HK-2 (cell line): ENCODE measurements at regions not wholly inside any gene's neighbourhood (a gene's known extent, or its start where the extent isn't known, plus 50 kb on each side); places are given as distances from the start of the nearest gene placed in this dataset.

Source experiments
- DNase-seq: peaks from one replicate; pipeline ENCODE4 v3.0.0-alpha.2; 2018; ENCODE audit not compliant: unreplicated experiment

DNA sequence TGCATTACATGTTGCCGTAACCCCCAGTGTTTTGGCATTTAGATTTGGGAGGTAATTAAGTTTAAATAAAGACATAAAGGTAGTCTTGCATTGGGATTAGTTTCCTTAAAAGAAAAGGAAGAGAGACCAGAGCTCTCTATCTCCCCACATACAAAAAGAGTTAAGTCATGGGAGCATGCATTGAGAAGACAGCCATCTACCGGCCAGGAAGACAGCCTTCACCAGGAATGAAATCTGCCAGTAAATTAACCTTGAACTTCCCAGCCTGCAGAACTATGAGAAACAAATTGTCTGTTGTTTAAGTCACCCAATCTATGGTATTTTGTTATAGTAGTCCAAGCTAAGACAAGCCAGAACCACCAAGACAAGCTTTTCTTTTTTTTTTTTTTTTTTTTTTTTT lies 567.0 kb upstream of the CDH18 start:
- DNase-seq: no peak

DNA sequence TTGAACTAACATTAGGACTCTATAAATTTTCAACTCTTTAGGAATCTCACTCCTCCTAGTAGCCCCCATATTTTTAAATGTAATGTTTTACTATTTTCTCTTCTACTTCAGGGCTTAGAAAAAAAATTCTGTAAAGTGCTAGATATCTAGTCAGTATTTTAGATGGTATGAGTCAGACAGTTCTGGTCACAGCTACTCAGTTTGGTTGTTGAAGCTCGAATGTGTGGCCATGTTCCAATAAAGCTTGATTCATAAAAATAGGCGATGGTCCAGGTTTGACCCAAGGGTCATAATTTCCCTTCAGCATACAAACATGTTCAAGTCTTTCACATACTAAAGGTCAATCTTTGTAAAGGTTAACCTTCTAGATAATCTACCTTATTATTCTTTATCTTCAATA lies 566.0 kb upstream of the CDH18 start:
- no peak for DNase-seq

DNA sequence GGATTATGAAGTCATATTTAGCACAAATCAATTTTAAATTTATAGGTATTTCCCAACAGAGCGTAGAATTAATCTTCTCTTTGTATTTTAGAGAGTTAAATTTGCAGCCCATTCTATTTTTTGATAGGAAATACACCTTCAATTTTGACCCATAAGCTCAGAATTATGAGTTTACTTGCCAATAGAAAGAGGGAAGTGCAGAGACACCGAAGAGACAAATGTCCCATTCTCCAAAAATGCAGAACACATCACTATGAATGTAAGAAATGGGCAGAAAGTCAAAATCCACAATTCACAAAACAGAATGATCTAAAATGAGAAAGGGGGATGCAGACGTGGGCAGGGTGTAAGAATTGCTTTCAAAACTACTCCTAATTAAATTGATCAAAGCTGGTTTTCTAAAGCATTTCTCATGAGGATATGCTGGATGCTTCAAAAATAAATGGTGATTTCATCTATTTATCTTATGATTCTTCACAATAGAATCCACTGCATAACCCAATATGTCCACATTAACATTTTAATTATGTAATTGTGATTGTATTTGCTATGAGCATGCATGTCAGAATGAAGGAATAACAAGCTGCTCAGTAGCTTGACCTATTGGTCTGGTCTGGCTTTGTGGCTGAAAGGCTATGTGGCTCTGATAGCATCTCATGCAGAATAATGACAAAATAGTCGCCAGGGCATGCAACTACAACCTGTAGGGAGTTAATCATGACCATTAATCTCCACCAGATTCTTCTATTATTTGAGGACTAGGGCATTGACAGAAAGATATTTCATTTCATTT lies 550.1 kb upstream of the CDH18 start:
- no peak for DNase-seq

GRCh38 chr5:20536813-20537212 lies 548.8 kb upstream of the CDH18 start:
- no peak for DNase-seq

GRCh38 chr5:20536341-20536740 lies 548.3 kb upstream of the CDH18 start:
- no peak for DNase-seq

- no peak for DNase-seq
Measured at GRCh38 chr5:20528471-20528870, 540.5 kb upstream of the CDH18 start.

DNA sequence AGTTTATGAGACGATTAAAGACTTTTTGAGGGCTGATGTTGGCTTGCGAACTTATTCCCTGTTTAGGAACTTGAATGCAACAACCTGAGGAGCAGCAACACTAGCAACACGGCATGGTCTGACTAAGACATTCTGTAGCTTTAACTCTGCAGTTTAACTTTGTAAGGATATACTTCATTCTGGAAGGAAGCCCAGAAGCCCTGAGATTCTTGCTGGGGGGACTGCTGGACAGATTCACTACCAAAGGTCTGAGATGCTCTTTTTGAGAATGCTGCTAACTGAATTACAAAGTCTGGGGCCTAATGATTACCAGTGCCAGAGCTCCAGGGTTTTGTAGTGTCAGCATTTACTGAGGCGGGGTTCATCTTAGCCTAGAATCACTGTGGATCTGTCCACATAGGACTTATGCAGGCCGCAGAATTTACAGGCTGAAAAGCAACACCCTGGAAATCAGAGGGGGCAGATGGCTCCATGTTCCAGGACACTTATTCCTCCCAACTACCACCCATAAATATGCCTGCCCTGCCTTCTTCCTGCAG lies 537.1 kb upstream of the CDH18 start:
- no peak for DNase-seq

- DNase-seq: no peak
Measured at GRCh38 chr5:20522905-20523482, 535.0 kb upstream of the CDH18 start.

GRCh38 chr5:20515606-20516005 lies 527.6 kb upstream of the CDH18 start:
- DNase-seq: no peak

DNA sequence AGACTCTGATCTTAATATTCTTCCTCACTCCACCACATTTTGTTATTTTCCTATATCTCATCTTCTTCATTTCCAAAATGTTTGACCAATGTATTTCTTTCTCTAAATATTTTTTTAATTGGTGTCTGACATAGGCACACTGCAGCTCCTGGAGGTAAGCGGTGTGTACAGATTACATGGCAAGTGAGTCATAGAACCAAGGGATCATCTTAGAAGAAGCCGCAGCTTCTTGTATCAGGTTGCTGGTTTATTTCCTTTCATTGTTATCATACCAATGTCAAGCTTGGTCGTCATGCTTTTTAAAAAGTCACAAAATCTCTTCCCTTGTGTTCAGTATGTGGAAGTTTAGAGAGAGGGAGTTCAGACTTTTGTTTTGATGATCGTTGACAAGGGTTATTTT lies 526.1 kb upstream of the CDH18 start:
- no peak for DNase-seq

- DNase-seq: no peak
Measured at GRCh38 chr5:20500546-20500945, 512.5 kb upstream of the CDH18 start.

GRCh38 chr5:20498926-20499325 lies 510.9 kb upstream of the CDH18 start:
- no peak for DNase-seq

GRCh38 chr5:20498102-20498501 lies 510.1 kb upstream of the CDH18 start:
- DNase-seq: no peak

DNA sequence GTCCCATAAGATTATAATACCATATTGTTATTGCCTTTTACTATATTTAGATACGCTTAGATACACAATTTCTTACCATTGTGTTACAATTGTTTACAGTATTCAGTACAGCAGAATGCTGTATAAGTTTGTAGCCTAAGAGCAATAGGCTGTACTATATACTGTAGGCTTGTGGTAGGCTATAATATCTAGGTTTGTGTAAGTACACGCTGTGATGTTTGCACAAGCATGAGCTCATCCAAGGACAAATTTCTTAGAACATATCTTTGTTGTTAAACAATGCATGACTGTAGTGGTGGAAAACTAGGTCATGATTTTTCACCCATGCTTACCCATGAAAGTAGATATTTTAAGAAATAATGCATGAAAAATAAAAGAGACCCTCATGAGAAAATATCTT lies 509.4 kb upstream of the CDH18 start:
- no peak for DNase-seq

DNA sequence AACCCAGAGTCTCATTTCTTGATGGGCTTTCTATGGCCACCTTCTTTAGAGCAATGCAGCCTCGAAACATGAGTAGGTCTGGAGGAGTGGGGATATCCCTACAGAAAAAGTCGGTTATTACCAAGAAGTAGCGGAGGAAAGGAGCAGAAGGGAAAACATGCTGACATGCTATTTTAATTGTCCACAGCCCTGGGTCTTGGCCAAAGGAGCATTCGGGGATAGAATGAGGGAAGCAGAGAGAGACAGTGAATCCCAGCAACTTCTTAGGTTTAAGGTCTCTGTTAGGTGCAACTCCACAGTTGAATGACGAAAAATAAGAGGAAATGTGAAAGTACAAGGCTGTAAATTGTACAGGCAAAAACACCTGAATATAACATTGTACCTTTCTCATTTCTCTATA lies 506.7 kb upstream of the CDH18 start:
- DNase-seq: no peak

DNA sequence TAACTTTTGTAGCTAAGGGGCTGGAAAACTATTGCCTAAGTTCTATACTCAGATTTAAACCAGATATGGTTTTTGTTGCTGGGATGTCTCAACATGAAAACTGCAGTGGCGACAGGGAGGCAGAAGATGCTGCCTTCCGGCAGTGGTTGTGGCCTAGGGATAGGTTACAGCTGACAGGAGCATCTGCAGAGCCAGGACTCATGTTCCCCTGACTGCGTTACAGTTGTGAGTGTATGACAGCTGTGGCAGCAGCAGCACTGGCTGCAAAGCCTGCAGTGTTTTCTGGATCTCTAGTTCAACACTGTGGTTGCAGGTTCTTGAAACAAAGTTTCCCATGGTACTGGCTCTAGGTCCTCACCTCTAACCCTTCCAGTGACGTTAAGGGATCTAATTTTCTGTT lies 498.8 kb upstream of the CDH18 start:
- no peak for DNase-seq

GRCh38 chr5:20476016-20476415 lies 488.0 kb upstream of the CDH18 start:
- no peak for DNase-seq

DNA sequence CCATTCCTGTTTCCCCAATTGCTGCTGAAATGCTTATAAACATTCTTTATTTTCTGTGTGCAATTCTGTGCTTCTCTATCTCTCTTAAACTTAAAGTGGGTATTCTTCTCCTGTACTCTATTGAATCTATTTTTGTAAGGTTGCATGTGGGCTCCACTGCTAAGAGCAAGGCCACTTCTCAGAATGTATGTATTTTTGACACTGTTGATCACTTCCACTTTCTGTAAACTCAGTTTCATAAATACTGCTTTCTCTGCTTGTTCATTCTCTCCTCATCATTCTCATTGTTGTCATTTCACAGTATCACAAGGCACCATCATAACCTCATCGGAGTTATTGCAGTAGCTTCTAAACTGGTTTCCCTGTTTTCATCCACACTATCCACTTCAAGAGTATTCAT lies 483.0 kb upstream of the CDH18 start:
- DNase-seq: no peak

- no peak for DNase-seq
Measured at GRCh38 chr5:20469792-20470191, 481.8 kb upstream of the CDH18 start.

- no peak for DNase-seq
Measured at GRCh38 chr5:20469390-20469789, 481.4 kb upstream of the CDH18 start.

DNA sequence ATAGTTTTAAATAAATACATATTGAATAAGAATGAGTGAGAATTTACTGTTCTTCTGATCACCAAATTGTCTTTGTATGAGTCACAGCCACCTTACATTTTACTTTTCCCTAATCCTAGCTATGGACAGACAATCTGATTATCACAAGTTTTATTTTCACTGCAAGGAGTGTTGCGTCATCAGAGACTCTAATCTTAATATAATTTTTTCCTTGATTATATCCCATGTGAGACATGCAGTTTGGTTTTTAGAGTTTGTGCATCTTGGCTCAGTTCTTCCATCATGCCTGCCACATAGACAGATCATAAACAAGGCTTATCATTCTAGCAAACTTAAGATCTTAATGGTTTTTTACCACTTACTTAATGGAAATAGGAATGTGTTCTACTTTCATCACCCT lies 478.5 kb upstream of the CDH18 start:
- DNase-seq: no peak

DNA sequence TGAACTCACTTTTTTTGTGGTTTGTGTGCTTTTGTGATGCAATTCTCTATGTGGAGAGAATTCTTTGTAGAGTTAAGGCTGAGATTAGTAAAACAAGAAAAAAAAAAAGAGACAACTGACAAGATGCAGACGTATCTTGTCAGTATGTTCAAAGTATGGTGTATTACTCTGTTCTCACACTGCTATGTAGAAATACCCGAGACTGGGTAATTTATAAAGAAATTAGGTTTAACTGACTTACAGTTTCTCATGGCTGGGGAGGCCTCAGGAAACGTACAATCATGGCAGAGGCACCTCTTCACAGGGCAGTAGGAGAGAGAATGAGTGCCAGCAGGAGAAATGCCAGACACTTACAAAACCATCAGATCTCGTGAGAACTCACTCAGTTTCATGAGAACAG lies 475.2 kb upstream of the CDH18 start:
- no peak for DNase-seq

DNA sequence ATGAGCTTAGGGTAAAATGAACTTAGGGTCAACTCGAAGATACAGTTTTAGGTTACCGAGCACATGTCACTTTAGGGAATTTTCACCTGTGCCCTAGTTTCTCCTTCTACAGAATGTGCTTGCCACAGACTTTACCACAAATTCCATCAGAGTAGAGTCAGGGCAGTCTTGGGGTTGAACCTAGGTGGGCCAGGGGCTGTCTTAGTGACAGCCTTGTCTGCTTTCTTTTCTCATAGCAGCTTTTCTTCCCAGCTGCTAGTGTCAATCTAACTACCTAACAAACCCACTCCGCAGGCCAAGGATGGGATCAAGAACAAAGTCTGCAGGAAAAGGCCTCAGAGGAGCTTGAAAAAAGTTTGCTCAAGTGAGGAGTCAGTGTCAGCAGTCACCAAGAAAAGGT lies 458.1 kb upstream of the CDH18 start:
- DNase-seq: no peak
